Gastrocnemius medialis (tissue), 4 donors: ENCODE measurements at regions not wholly inside any gene's neighbourhood (a gene's known extent, or its start where the extent isn't known, plus 50 kb on each side); places are given as distances from the start of the nearest gene placed in this dataset.

ENCODE experiments used
- POLR2A ChIP-seq, 2 donors: fragments of 450-650 bp; IDR thresholded peaks; one replicate each; pipeline ENCODE4 v1.6.1; 2017; ENCODE audit warnings: antibody characterized with exemption in 2 of 2, mild to moderate bottlenecking in 2 of 2, moderate library complexity in 2 of 2
- TF ChIP-seq, protein P1 (sequence below), 5 experiments: fragments of 450-650 bp in 3 of 5; fragments of 200-600 bp in 2 of 5; sonication (generic) in 2 of 5; IDR thresholded peaks in 4 of 5; conservative IDR thresholded peaks in 1 of 5; 1 replicate in 4 of 5; 2 replicates in 1 of 5; pipeline ENCODE4 v1.5.1; 2016 to 2019; ENCODE audit warnings: antibody characterized with exemption in 5 of 5, mild to moderate bottlenecking in 3 of 5, moderate library complexity in 3 of 5

DNA sequence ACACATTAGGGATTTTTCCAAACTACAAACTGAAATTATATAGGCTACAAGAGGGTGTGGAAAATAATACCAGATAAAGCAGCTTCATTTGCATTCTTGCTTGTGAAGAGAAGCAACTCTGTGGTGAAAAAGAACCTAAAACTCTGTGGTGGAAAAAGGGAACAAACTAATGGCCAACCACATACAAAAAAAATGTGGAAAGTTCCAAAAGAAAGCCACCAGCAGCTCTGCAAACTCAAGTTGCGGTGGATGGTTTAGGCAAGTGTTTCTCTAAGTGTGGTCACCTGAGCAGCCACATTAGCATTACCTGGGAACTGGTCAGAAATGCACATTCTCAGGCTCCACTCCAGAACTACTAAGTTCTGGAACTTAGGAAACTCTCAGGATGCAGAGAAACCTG is 586.4 kb downstream of the ACTL7B start:
- TF ChIP-seq, protein P1, sequence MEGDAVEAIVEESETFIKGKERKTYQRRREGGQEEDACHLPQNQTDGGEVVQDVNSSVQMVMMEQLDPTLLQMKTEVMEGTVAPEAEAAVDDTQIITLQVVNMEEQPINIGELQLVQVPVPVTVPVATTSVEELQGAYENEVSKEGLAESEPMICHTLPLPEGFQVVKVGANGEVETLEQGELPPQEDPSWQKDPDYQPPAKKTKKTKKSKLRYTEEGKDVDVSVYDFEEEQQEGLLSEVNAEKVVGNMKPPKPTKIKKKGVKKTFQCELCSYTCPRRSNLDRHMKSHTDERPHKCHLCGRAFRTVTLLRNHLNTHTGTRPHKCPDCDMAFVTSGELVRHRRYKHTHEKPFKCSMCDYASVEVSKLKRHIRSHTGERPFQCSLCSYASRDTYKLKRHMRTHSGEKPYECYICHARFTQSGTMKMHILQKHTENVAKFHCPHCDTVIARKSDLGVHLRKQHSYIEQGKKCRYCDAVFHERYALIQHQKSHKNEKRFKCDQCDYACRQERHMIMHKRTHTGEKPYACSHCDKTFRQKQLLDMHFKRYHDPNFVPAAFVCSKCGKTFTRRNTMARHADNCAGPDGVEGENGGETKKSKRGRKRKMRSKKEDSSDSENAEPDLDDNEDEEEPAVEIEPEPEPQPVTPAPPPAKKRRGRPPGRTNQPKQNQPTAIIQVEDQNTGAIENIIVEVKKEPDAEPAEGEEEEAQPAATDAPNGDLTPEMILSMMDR (IDR thresholded peaks at IDR 0.05 in 4 of 5, conservative IDR thresholded peaks at IDR 0.05 in 1 of 5), result no peak
- TF ChIP-seq POLR2A (IDR thresholded peaks at IDR 0.05), result no peak
